Esophagus squamous epithelium (tissue), 4 donors: ENCODE measurements at regions not wholly inside any gene's neighbourhood (a gene's known extent, or its start where the extent isn't known, plus 50 kb on each side); places are given as distances from the start of the nearest gene placed in this dataset.
"Not testable (repeated sequence)": the region's sequence is repeated elsewhere in the genome, so short reads cannot be mapped to it uniquely, and the experiment has no call there.

Source experiments
- CTCF ChIP-seq, 6 experiments: fragments of 450-650 bp in 4 of 6; fragments of 200-600 bp in 2 of 6; sonication (generic) in 2 of 6; IDR thresholded peaks; one replicate each; pipeline ENCODE4 v1.5.1; 2016 to 2019; ENCODE audit warnings: antibody characterized with exemption in 6 of 6, mild to moderate bottlenecking in 4 of 6, moderate library complexity in 4 of 6
- POLR2A ChIP-seq, 4 donors: fragments of 450-650 bp; IDR thresholded peaks; one replicate each; pipeline ENCODE4 v1.6.1; 2017; ENCODE audit warnings: antibody characterized with exemption in 4 of 4, mild to moderate bottlenecking in 4 of 4, moderate library complexity in 3 of 4

GRCh38 chr9:24628809-24629208, 83.1 kb upstream of the IZUMO3 start:
- not testable (repeated sequence) for TF ChIP-seq CTCF, POLR2A (IDR thresholded peaks at IDR 0.05)
